Osteocyte (in vitro differentiated cells): ENCODE measurements at regions not wholly inside any gene's neighbourhood (a gene's known extent, or its start where the extent isn't known, plus 50 kb on each side); places are given as distances from the start of the nearest gene placed in this dataset.

Experiments used
- DNase-seq: peaks from one replicate; pipeline ENCODE4 v3.0.0; 2021; ENCODE audit warnings: mixed read lengths; ENCODE audit not compliant: unreplicated experiment; ENCODE audit errors: extremely low spot score
- H3K27ac Mint-ChIP-seq: one replicate; pipeline ENCODE4 v1.8.0; 2021; ENCODE audit warnings: mild to moderate bottlenecking, mixed read lengths; ENCODE audit not compliant: unreplicated experiment
- H3K27me3 Mint-ChIP-seq: one replicate; pipeline ENCODE4 v1.8.0; 2021; ENCODE audit warnings: mixed read lengths; ENCODE audit not compliant: unreplicated experiment
- H3K36me3 Mint-ChIP-seq: one replicate; pipeline ENCODE4 v1.8.0; 2021; ENCODE audit warnings: mixed read lengths; ENCODE audit not compliant: unreplicated experiment
- H3K4me1 Mint-ChIP-seq: one replicate; pipeline ENCODE4 v1.8.0; 2021; ENCODE audit warnings: mixed read lengths; ENCODE audit not compliant: unreplicated experiment
- H3K4me3 Mint-ChIP-seq: one replicate; pipeline ENCODE4 v1.8.0; 2021; ENCODE audit warnings: mild to moderate bottlenecking, moderate library complexity, mixed read lengths; ENCODE audit not compliant: unreplicated experiment
- H3K9me3 Mint-ChIP-seq: one replicate; pipeline ENCODE4 v1.8.0; 2021; ENCODE audit warnings: mixed read lengths; ENCODE audit not compliant: unreplicated experiment
- CTCF ChIP-seq: fragments of 200-600 bp; sonication (generic); IDR thresholded peaks from 2 replicates; pipeline ENCODE4 v1.5.0; 2021; ENCODE audit warnings: antibody characterized with exemption, mild to moderate bottlenecking, moderate library complexity

- TF ChIP-seq CTCF: no peak
- H3K27ac Mint-ChIP-seq: no peak overlapping the region
- no peaks in the 10 kb centered on the region for H3K27me3 Mint-ChIP-seq
- no peaks in the 10 kb centered on the region for H3K4me1 Mint-ChIP-seq
- DNase-seq: no peak
- H3K36me3 Mint-ChIP-seq: no peaks in the 10 kb centered on the region
- H3K4me3 Mint-ChIP-seq: no peak overlapping the region
- H3K9me3 Mint-ChIP-seq: no peaks in the 10 kb centered on the region
Measured at GRCh38 chr7:67380326-67380725, 383.7 kb downstream of the TYW1 start.

DNA sequence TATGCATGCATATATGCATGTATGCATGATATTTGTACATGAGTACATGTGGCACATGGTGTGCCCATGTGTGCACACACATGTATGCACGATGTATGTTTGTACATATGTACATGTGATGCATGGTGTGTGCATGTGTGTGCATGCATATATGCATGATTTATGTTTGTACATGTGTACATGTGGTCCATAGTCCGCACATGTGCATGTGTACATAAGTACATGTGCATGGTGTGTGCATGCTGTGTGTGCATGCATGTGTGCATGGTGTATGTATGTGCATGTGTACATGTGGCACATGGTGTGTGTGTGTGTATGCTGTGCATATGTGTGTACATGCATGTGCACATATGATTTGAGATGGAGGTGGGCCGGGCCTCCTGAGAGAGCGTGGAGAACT, 384.2 kb downstream of the TYW1 start:
- no peak overlapping the region for H3K27ac Mint-ChIP-seq

DNA sequence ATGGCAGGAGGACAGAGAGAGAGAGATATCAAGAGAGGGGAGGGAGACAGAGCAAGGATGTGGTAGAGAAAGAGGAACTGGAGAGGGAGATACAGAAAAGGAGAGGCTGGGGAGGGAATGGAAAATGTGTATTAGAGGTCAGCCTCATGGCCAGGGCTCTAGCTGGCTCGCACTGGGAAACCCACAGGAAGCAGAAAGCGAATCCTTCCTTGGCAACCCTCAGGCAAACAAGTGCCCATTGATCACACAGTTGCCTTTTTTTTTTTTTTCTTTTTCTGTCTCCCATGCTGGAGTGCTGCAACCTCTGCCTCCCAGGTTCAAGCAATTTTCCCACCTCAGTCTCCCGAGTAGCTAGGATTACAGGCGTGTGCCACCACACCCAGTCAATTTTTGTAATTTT, 391.2 kb downstream of the TYW1 start:
- Mint-ChIP-seq H3K9me3 (no peaks in the 10 kb centered on the region), H3K4me1 (no peaks in the 10 kb centered on the region), H3K36me3 (no peaks in the 10 kb centered on the region), H3K27me3 (peaks cover 3% of the 10 kb centered on the region), H3K4me3 (no peak overlapping the region), H3K27ac (no peak overlapping the region)
- no peak for DNase-seq
- TF ChIP-seq CTCF: no peak

More for the DNA sequence above, 384.2 kb downstream of the TYW1 start:
- DNase-seq: no peak
- H3K9me3 Mint-ChIP-seq: no peaks in the 10 kb centered on the region
- no peaks in the 10 kb centered on the region for H3K4me1 Mint-ChIP-seq
- no peaks in the 10 kb centered on the region for H3K36me3 Mint-ChIP-seq
- H3K4me3 Mint-ChIP-seq: no peak overlapping the region
- TF ChIP-seq CTCF: no peak
- H3K27me3 Mint-ChIP-seq: no peaks in the 10 kb centered on the region

GRCh38 chr7:67391168-67391567, 394.5 kb downstream of the TYW1 start:
- Mint-ChIP-seq H3K36me3 (no peaks in the 10 kb centered on the region), H3K27ac (no peak overlapping the region), H3K4me1 (no peaks in the 10 kb centered on the region), H3K9me3 (no peaks in the 10 kb centered on the region), H3K4me3 (no peak overlapping the region), H3K27me3 (peaks cover 3% of the 10 kb centered on the region)
- no peak for TF ChIP-seq CTCF
- DNase-seq: no peak

DNA sequence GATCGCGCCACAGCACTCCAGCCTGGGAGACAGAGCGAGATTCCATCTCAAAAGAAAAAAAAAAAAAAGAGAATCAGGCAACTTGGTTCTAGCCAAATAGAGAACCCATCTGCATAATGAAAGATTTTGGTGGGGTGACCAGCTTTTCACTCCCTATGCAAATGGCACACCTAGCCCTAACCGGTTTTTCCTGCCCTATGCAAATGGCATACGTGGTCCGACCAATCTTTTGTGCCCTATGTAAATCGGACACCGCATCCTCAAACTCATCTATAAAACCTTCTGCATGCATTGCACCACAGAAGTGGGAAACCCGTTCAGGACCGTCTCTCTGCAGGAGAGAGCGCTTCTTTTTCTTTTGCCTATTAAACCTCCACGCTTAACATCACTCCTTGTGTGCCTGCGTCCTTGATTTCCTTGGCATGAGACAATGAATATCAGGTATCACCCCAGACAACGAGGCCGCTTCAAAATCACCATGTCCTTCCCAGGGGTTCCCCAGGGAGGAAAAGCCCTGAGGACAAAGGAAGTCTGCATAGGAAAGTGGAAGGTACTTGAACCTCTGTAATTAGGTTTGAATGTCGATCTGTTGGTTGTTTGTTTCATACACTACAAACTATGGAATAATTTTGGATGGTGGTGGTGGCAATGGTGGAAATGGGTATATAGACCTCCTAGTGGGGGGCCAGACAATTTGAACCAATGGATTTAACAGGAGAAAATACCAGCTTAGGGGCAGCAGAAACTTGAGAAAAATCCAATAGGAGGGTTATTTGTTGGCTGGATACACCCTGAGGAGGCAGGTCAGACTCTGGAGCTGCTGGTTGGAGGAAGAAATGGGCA, 396.2 kb downstream of the TYW1 start:
- Mint-ChIP-seq H3K9me3 (peaks cover 3% of the 10 kb centered on the region), H3K36me3 (no peaks in the 10 kb centered on the region), H3K4me3 (no peak overlapping the region), H3K4me1 (no peaks in the 10 kb centered on the region), H3K27me3 (peaks cover 3% of the 10 kb centered on the region), H3K27ac (no peak overlapping the region)
- no peak for DNase-seq
- no peak for TF ChIP-seq CTCF
